SK-N-SH treated with all-trans-retinoic acid at 6 μM for 48 hours (cell line): ENCODE measurements at regions not wholly inside any gene's neighbourhood (a gene's known extent, or its start where the extent isn't known, plus 50 kb on each side); places are given as distances from the start of the nearest gene placed in this dataset.

Source experiments
- ATAC-seq: fragments of 200-7000 bp; cut with Tn5 transposase; 3 replicates; pipeline ENCODE4 v1.9.1; 2020; ENCODE audit warnings: mild to moderate bottlenecking, moderate library complexity
- ARNTL ChIP-seq: fragments of 450-650 bp; formaldehyde crosslinking; IDR thresholded peaks from 2 replicates; pipeline ENCODE4 v1.5.0; 2020; ENCODE audit warnings: low read depth, mild to moderate bottlenecking, moderate library complexity, borderline replicate concordance
- BACH2 ChIP-seq: fragments of 250-450 bp; sonication (Bioruptor Pico); IDR thresholded peaks from 2 replicates; pipeline ENCODE4 v1.9.0; 2021; ENCODE audit warnings: mild to moderate bottlenecking, borderline replicate concordance
- CSDC2 ChIP-seq: fragments of 250-450 bp; sonication (Bioruptor Pico); IDR thresholded peaks from 2 replicates; pipeline ENCODE4 v1.5.0; 2020; ENCODE audit warnings: mild to moderate bottlenecking, moderate library complexity
- CSRNP3 ChIP-seq: fragments of 250-450 bp; sonication (Bioruptor Pico); IDR thresholded peaks from 2 replicates; pipeline ENCODE4 v1.5.1; 2021; ENCODE audit warnings: mild to moderate bottlenecking, moderate library complexity
- ESRRG ChIP-seq: fragments of 250-450 bp; sonication (Bioruptor Pico); IDR thresholded peaks from 2 replicates; pipeline ENCODE4 v1.6.1; 2021; ENCODE audit warnings: mild to moderate bottlenecking
- GLIS3 ChIP-seq: fragments of 250-450 bp; sonication (Bioruptor Pico); IDR thresholded peaks from 2 replicates; pipeline ENCODE4 v1.5.0; 2020; ENCODE audit warnings: mild to moderate bottlenecking, moderate library complexity
- ISL1 ChIP-seq: fragments of 250-450 bp; sonication (Bioruptor Pico); IDR thresholded peaks from 2 replicates; pipeline ENCODE4 v2.1.2; 2022; ENCODE audit warnings: mild to moderate bottlenecking, moderate library complexity
- OSR1 ChIP-seq: fragments of 250-450 bp; sonication (Bioruptor Pico); IDR thresholded peaks from 2 replicates; pipeline ENCODE4 v1.8.0; 2022; ENCODE audit warnings: moderate library complexity, mild to moderate bottlenecking, inconsistent platforms
- PATZ1 ChIP-seq: fragments of 250-450 bp; sonication (Bioruptor Pico); IDR thresholded peaks from 2 replicates; pipeline ENCODE4 v1.8.0; 2020; ENCODE audit warnings: mild to moderate bottlenecking, moderate library complexity, borderline replicate concordance
- POU6F1 ChIP-seq: fragments of 250-450 bp; sonication (Bioruptor Pico); IDR thresholded peaks from 2 replicates; pipeline ENCODE4 v1.8.0; 2021; ENCODE audit warnings: low read depth, mild to moderate bottlenecking, moderate library complexity, borderline replicate concordance
- PPARA ChIP-seq: fragments of 250-450 bp; sonication (Bioruptor Pico); IDR thresholded peaks from 2 replicates; pipeline ENCODE4 v1.5.0; 2020; ENCODE audit warnings: mild to moderate bottlenecking, borderline replicate concordance
- SNAI2 ChIP-seq: fragments of 250-450 bp; sonication (Bioruptor Pico); IDR thresholded peaks from 2 replicates; pipeline ENCODE4 v1.5.0; 2020; ENCODE audit warnings: mild to moderate bottlenecking, moderate library complexity
- TCF4 ChIP-seq: fragments of 250-450 bp; sonication (Bioruptor Pico); IDR thresholded peaks from 2 replicates; pipeline ENCODE4 v1.8.0; 2021; ENCODE audit warnings: mild to moderate bottlenecking, moderate library complexity, borderline replicate concordance
- TOX ChIP-seq: fragments of 250-450 bp; sonication (Bioruptor Pico); IDR thresholded peaks from 2 replicates; pipeline ENCODE4 v1.8.0; 2021; ENCODE audit warnings: mild to moderate bottlenecking, moderate library complexity, borderline replicate concordance
- ZC3H10 ChIP-seq: fragments of 250-450 bp; sonication (Bioruptor Pico); IDR thresholded peaks from 2 replicates; pipeline ENCODE4 v1.5.1; 2021; ENCODE audit warnings: mild to moderate bottlenecking, moderate library complexity
- ZFP3 ChIP-seq: fragments of 250-450 bp; sonication (Bioruptor Pico); IDR thresholded peaks from 2 replicates; pipeline ENCODE4 v1.5.0; 2020; ENCODE audit warnings: mild to moderate bottlenecking, moderate library complexity
- ZFP30 ChIP-seq: fragments of 450-650 bp; formaldehyde crosslinking; IDR thresholded peaks from 2 replicates; pipeline ENCODE4 v1.5.0; 2022; ENCODE audit warnings: mild to moderate bottlenecking, moderate library complexity
- ZNF565 ChIP-seq: fragments of 450-650 bp; formaldehyde crosslinking; conservative IDR thresholded peaks from 2 replicates; pipeline ENCODE4 v1.5.0; 2020; ENCODE audit warnings: low read depth, mild to moderate bottlenecking, moderate library complexity
- ZNF70 ChIP-seq: fragments of 450-650 bp; formaldehyde crosslinking; IDR thresholded peaks from 2 replicates; pipeline ENCODE4 v1.5.0; 2020; ENCODE audit warnings: mild to moderate bottlenecking, moderate library complexity
- ZNF8 ChIP-seq: fragments of 450-650 bp; formaldehyde crosslinking; IDR thresholded peaks from 2 replicates; pipeline ENCODE4 v1.5.0; 2020; ENCODE audit warnings: mild to moderate bottlenecking, moderate library complexity
- TF ChIP-seq, protein P1 (sequence below): fragments of 250-450 bp; sonication (Bioruptor Pico); IDR thresholded peaks from 2 replicates; pipeline ENCODE4 v1.5.0; 2020; ENCODE audit warnings: mild to moderate bottlenecking, moderate library complexity
- TF ChIP-seq, protein P2 (sequence below): fragments of 250-450 bp; sonication (Bioruptor Pico); IDR thresholded peaks from 2 replicates; pipeline ENCODE4 v1.5.1; 2020; ENCODE audit warnings: low read depth, mild to moderate bottlenecking, moderate library complexity

GRCh38 chr17:13787636-13788035 lies 185.9 kb upstream of the HS3ST3A1 start:
- ATAC-seq = no peak
- TF ChIP-seq ZNF8 (CRISPR knock-in tag) (no peak), PATZ1 (CRISPR knock-in tag) (no peak), CSDC2 (CRISPR knock-in tag) (no peak), ISL1 (CRISPR knock-in tag) (no peak), ARNTL (CRISPR knock-in tag) (no peak), SNAI2 (no peak), ZC3H10 (CRISPR knock-in tag) (no peak), TOX (CRISPR knock-in tag) (no peak), ZNF70 (CRISPR knock-in tag) (no peak), ZFP3 (no peak), ESRRG (no peak)
- TF ChIP-seq, protein P1, sequence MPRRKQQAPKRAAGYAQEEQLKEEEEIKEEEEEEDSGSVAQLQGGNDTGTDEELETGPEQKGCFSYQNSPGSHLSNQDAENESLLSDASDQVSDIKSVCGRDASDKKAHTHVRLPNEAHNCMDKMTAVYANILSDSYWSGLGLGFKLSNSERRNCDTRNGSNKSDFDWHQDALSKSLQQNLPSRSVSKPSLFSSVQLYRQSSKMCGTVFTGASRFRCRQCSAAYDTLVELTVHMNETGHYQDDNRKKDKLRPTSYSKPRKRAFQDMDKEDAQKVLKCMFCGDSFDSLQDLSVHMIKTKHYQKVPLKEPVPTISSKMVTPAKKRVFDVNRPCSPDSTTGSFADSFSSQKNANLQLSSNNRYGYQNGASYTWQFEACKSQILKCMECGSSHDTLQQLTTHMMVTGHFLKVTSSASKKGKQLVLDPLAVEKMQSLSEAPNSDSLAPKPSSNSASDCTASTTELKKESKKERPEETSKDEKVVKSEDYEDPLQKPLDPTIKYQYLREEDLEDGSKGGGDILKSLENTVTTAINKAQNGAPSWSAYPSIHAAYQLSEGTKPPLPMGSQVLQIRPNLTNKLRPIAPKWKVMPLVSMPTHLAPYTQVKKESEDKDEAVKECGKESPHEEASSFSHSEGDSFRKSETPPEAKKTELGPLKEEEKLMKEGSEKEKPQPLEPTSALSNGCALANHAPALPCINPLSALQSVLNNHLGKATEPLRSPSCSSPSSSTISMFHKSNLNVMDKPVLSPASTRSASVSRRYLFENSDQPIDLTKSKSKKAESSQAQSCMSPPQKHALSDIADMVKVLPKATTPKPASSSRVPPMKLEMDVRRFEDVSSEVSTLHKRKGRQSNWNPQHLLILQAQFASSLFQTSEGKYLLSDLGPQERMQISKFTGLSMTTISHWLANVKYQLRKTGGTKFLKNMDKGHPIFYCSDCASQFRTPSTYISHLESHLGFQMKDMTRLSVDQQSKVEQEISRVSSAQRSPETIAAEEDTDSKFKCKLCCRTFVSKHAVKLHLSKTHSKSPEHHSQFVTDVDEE = no peak

GRCh38 chr17:13788385-13788784 lies 186.7 kb upstream of the HS3ST3A1 start:
- TF ChIP-seq ZC3H10 (CRISPR knock-in tag) (no peak), ZNF70 (CRISPR knock-in tag) (no peak), ISL1 (CRISPR knock-in tag) (no peak), BACH2 (CRISPR knock-in tag) (no peak), ESRRG (no peak), SNAI2 (no peak), ZNF565 (CRISPR knock-in tag) (no peak), ARNTL (CRISPR knock-in tag) (no peak), TCF4 (CRISPR knock-in tag) (no peak), CSDC2 (CRISPR knock-in tag) (no peak)
- TF ChIP-seq, protein P1 = no peak
- no peak for ATAC-seq

- peak; percentile 42; the same call in 2 of the 3 replicates for ATAC-seq
These were observed 190.6 kb upstream of the HS3ST3A1 start for GRCh38 chr17:13792314-13792713.

More at GRCh38 chr17:13792314-13792713, 190.6 kb upstream of the HS3ST3A1 start:
- no peak for TF ChIP-seq ZNF565 (CRISPR knock-in tag)
- no peak for TF ChIP-seq PPARA (CRISPR knock-in tag)
- TF ChIP-seq POU6F1 (CRISPR knock-in tag) = no peak
- no peak for TF ChIP-seq ISL1 (CRISPR knock-in tag)
- no peak for TF ChIP-seq ZNF70 (CRISPR knock-in tag)
- TF ChIP-seq ZFP30 (CRISPR knock-in tag) = no peak
- TF ChIP-seq, protein P2, sequence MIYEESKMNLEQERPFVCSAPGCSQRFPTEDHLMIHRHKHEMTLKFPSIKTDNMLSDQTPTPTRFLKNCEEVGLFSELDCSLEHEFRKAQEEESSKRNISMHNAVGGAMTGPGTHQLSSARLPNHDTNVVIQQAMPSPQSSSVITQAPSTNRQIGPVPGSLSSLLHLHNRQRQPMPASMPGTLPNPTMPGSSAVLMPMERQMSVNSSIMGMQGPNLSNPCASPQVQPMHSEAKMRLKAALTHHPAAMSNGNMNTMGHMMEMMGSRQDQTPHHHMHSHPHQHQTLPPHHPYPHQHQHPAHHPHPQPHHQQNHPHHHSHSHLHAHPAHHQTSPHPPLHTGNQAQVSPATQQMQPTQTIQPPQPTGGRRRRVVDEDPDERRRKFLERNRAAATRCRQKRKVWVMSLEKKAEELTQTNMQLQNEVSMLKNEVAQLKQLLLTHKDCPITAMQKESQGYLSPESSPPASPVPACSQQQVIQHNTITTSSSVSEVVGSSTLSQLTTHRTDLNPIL (CRISPR knock-in tag) = no peak
- no peak for TF ChIP-seq ZNF8 (CRISPR knock-in tag)
- TF ChIP-seq TCF4 (CRISPR knock-in tag) = no peak
- no peak for TF ChIP-seq TOX (CRISPR knock-in tag)
- TF ChIP-seq ARNTL (CRISPR knock-in tag) = no peak
- no peak for TF ChIP-seq SNAI2
- TF ChIP-seq CSDC2 (CRISPR knock-in tag) = no peak
- no peak for TF ChIP-seq GLIS3 (CRISPR knock-in tag)
- no peak for TF ChIP-seq ZFP3
- no peak for TF ChIP-seq OSR1 (CRISPR knock-in tag)
- TF ChIP-seq ZC3H10 (CRISPR knock-in tag) = no peak
- TF ChIP-seq ESRRG = no peak
- no peak for TF ChIP-seq CSRNP3 (CRISPR knock-in tag)
- TF ChIP-seq BACH2 (CRISPR knock-in tag) = no peak
